ENCODE measurements at regions not wholly inside any gene's neighbourhood (a gene's known extent, or its start where the extent isn't known, plus 50 kb on each side); places are given as distances from the start of the nearest gene placed in this dataset.

DNA sequence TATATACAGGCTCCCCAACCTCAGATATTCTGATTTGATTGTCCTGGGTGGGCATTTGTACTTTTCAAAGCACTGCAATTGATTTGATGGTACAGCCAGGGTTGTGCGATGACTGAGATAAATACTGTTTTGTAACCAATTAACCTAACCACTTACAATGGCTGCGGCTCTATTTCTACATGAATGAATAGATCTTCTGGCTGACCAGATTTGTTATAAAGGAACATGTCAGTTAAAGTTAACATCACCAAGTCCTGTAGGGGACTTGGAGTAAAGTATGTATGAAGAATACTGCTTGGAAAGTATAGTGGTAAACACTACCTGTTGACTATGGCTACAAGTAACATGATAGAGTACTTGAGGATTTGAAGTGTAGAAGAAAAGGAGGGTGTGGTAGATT lies 369.2 kb upstream of the JAG1 start:
- no peak overlapping the region for H3K4me3 ChIP-seq
- H3K4me1 ChIP-seq = no peaks in the 10 kb centered on the region
- H3K27ac ChIP-seq (replicated peaks) = no peak overlapping the region
- H3K27me3 ChIP-seq (ENCODE audit: low read depth) = no peaks in the 10 kb centered on the region
- intact Hi-C loops (cut with micrococcal nuclease) = no loop called here
- no peaks in the 10 kb centered on the region for H3K36me3 ChIP-seq
- TF ChIP-seq, protein P1, sequence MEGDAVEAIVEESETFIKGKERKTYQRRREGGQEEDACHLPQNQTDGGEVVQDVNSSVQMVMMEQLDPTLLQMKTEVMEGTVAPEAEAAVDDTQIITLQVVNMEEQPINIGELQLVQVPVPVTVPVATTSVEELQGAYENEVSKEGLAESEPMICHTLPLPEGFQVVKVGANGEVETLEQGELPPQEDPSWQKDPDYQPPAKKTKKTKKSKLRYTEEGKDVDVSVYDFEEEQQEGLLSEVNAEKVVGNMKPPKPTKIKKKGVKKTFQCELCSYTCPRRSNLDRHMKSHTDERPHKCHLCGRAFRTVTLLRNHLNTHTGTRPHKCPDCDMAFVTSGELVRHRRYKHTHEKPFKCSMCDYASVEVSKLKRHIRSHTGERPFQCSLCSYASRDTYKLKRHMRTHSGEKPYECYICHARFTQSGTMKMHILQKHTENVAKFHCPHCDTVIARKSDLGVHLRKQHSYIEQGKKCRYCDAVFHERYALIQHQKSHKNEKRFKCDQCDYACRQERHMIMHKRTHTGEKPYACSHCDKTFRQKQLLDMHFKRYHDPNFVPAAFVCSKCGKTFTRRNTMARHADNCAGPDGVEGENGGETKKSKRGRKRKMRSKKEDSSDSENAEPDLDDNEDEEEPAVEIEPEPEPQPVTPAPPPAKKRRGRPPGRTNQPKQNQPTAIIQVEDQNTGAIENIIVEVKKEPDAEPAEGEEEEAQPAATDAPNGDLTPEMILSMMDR (IDR thresholded peaks at IDR 0.05; ENCODE audit: borderline replicate concordance) = no peak
- no peaks in the 10 kb centered on the region for H3K9me3 ChIP-seq (replicated peaks)
- no peak for DNase-seq

DNA sequence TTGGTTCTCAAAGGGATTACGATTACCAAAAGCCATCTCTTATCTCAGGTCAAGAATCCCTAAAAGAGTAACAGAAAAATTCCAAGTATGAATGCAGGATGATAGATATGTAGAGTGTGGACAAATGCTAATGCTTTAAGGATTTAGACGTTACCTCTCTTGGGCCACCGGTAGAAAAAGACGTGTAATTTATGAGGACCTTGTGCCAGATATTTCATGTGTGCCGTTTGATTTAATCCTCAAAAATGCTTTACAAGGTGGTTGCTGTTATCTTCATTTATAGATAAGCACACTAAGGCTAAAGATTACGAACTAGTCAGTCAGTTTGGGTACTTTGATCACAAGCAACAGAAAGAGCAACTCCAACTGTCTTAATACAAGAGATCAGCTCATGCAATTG lies 370.8 kb upstream of the JAG1 start:
- H3K4me1 ChIP-seq = no peaks in the 10 kb centered on the region
- no peaks in the 10 kb centered on the region for H3K36me3 ChIP-seq
- intact Hi-C loops (cut with micrococcal nuclease) = no loop called here
- H3K27me3 ChIP-seq (ENCODE audit: low read depth) = no peaks in the 10 kb centered on the region
- H3K27ac ChIP-seq (replicated peaks) = no peak overlapping the region
- DNase-seq = no peak
- no peaks in the 10 kb centered on the region for H3K9me3 ChIP-seq (replicated peaks)
- TF ChIP-seq, protein P1 (IDR thresholded peaks at IDR 0.05; ENCODE audit: borderline replicate concordance) = no peak
- H3K4me3 ChIP-seq = no peak overlapping the region

DNA sequence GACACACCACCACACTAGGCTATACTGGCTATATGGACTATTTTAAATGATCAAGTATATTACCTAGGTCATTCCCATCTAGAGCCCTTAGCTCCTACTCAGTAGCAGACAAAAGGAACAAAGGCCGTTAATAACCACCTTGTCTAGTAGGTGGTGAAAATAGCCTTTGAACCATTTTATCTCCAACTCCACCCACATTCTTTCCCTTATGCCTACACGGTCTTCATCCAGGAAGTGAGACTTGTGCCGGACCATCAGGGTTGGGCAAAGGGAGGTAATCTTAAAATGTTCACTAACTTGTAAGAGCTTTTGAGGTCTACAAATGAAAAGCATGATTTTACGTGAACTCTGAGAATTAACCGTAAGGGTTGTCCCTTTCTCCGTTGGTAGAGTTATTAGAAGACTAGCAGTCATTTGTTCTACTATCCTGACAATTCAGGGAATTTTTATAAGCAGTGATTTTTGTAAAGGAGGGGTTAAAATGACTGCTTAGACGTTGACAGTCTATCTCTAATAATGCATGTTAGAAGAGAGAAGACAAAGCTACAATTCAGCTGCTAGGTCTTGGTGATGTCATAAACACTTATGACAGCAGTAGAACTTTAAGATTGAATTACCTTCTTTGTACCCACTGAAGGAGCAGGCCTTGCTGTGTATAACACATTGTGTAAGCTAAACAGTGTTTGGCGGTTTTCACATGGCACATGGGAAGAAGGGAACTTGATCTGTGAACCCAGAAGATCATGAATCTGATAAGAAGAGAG lies 371.8 kb upstream of the JAG1 start:
- Histone ChIP-seq H3K4me3 (no peak overlapping the region), H3K27ac (replicated peaks) (no peak overlapping the region), H3K36me3 (no peaks in the 10 kb centered on the region), H3K4me1 (no peaks in the 10 kb centered on the region), H3K27me3 (ENCODE audit: low read depth) (no peaks in the 10 kb centered on the region), H3K9me3 (replicated peaks) (no peaks in the 10 kb centered on the region)
- TF ChIP-seq, protein P1 (IDR thresholded peaks at IDR 0.05; ENCODE audit: borderline replicate concordance) = no peak
- DNase-seq = no peak
- intact Hi-C loops (cut with micrococcal nuclease) = no loop called here

DNA sequence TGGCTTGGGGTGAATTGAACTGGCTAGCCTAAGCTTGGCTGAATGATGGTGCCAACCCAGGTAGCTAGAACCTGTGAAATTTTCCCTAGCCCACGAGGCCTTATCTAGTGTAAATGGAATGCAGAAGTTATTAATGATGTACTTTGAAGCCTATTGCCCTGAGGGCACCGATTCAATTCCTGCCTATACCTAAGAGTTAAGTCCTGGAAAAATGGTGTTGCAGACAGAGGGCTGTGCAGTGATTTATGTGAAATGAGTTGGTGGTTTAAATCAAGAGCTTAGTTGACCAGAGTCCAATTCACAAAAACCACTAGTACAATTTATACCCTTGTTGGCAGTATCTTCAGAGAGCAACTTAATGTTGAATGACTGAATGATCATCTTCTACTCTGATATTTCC lies 373.8 kb upstream of the JAG1 start:
- TF ChIP-seq, protein P1 (IDR thresholded peaks at IDR 0.05; ENCODE audit: borderline replicate concordance) = no peak
- Histone ChIP-seq H3K4me3 (no peak overlapping the region), H3K36me3 (no peaks in the 10 kb centered on the region), H3K9me3 (replicated peaks) (no peaks in the 10 kb centered on the region), H3K4me1 (no peaks in the 10 kb centered on the region), H3K27me3 (ENCODE audit: low read depth) (no peaks in the 10 kb centered on the region), H3K27ac (replicated peaks) (no peak overlapping the region)
- no peak for DNase-seq
- intact Hi-C loops (cut with micrococcal nuclease) = no loop called here

DNA sequence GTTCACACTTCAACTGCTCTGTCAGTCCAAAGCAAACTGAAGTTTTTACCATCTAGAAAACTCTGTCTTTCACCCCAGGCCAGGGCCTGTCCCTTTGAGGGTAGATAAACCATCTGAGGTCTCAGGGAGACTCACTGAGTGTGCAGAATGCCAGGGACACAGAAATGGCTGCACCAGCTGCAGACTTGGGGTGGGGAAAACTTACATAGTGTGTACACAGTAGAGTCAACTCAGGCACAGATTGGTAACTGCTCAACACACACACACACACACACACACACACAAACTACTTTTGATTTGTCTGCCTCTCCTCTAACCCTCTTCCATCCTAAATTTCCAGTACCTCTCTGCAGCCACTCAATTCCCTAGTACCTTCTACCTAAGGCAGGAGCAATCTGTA lies 374.9 kb upstream of the JAG1 start:
- H3K9me3 ChIP-seq (replicated peaks) = no peaks in the 10 kb centered on the region
- TF ChIP-seq, protein P1 (IDR thresholded peaks at IDR 0.05; ENCODE audit: borderline replicate concordance) = no peak
- no peak overlapping the region for H3K4me3 ChIP-seq
- no peaks in the 10 kb centered on the region for H3K4me1 ChIP-seq
- no peak overlapping the region for H3K27ac ChIP-seq (replicated peaks)
- no peaks in the 10 kb centered on the region for H3K36me3 ChIP-seq
- no peak for DNase-seq
- intact Hi-C loops (cut with micrococcal nuclease) = no loop called here
- H3K27me3 ChIP-seq (ENCODE audit: low read depth) = no peaks in the 10 kb centered on the region
